CD14-positive monocyte (primary cell): ENCODE measurements at regions not wholly inside any gene's neighbourhood (a gene's known extent, or its start where the extent isn't known, plus 50 kb on each side); places are given as distances from the start of the nearest gene placed in this dataset.

Experiments used
- DNase-seq, 3 donors: peaks; one replicate each; pipeline ENCODE4 v3.0.0-alpha.2; 2011 to 2022
- H2AFZ ChIP-seq: 2 replicates; pipeline ENCODE4 v1.6.0; 2012; ENCODE audit warnings: mild to moderate bottlenecking, low read depth, low read length, inconsistent platforms; ENCODE audit not compliant: insufficient read depth, poor library complexity, severe bottlenecking
- H3K27ac ChIP-seq, 2 donors: 1 replicate in 1 of 2; 2 replicates in 1 of 2; pipeline ENCODE4 v1.5.1; 2012 to 2013; ENCODE audit warnings: low read length in 2 of 2, control low read depth in 1 of 2, inconsistent platforms in 1 of 2, low read depth in 1 of 2, mild to moderate bottlenecking in 1 of 2
- H3K27me3 ChIP-seq, 2 donors: one replicate each; pipeline versions ENCODE4 v1.6.0 to v1.6.1; 2011 to 2013; ENCODE audit warnings: low read length in 2 of 2; ENCODE audit not compliant: control insufficient read depth in 2 of 2, insufficient read depth in 2 of 2
- H3K36me3 ChIP-seq, 2 donors: replicated peaks in 1 of 2; 1 replicate in 1 of 2; 2 replicates in 1 of 2; pipeline versions ENCODE4 v1.5.1 to v1.6.1; 2012 to 2013; ENCODE audit warnings: low read length in 2 of 2, control low read depth in 1 of 2, inconsistent platforms in 1 of 2, mild to moderate bottlenecking in 1 of 2; ENCODE audit not compliant: insufficient read depth in 2 of 2, control insufficient read depth in 1 of 2
- H3K4me1 ChIP-seq, 2 donors: 1 replicate in 1 of 2; 2 replicates in 1 of 2; pipeline versions ENCODE4 v1.5.1 to v1.6.1; 2012 to 2013; ENCODE audit warnings: low read length in 2 of 2, control low read depth in 1 of 2, inconsistent platforms in 1 of 2, mild to moderate bottlenecking in 1 of 2, moderate library complexity in 1 of 2; ENCODE audit not compliant: insufficient read depth in 2 of 2, control insufficient read depth in 1 of 2
- H3K4me2 ChIP-seq: replicated peaks from 2 replicates; pipeline ENCODE3; 2012; ENCODE audit warnings: low read length, moderate library complexity, mild to moderate bottlenecking; ENCODE audit not compliant: poor library complexity, severe bottlenecking; ENCODE audit errors: extremely low read depth
- H3K4me3 ChIP-seq, 3 experiments: fragments of 200-600 bp in 1 of 3; sonication (generic) in 1 of 3; replicated peaks in 1 of 3; 1 replicate in 2 of 3; 2 replicates in 1 of 3; pipeline ENCODE4 v1.5.1; 2011 to 2013; ENCODE audit warnings: low read length in 3 of 3, mild to moderate bottlenecking in 3 of 3, control low read depth in 2 of 3, low read depth in 2 of 3, inconsistent platforms in 1 of 3, moderate library complexity in 1 of 3
- H3K79me2 ChIP-seq: 2 replicates; pipeline ENCODE4 v1.6.0; 2012; ENCODE audit warnings: mild to moderate bottlenecking, control low read depth, inconsistent platforms, low read length, moderate library complexity; ENCODE audit not compliant: insufficient read depth
- H3K9ac ChIP-seq: 2 replicates; pipeline ENCODE4 v1.6.0; 2017; ENCODE audit warnings: low read length, mild to moderate bottlenecking; ENCODE audit not compliant: insufficient read depth, poor library complexity, severe bottlenecking
- H3K9me3 ChIP-seq, 2 donors: replicated peaks in 1 of 2; 1 replicate in 1 of 2; 2 replicates in 1 of 2; pipeline versions ENCODE4 v1.5.1 to v1.6.1; 2012 to 2013; ENCODE audit warnings: low read length in 2 of 2, control low read depth in 1 of 2; ENCODE audit not compliant: control insufficient read depth in 1 of 2, insufficient read depth in 1 of 2
- H4K20me1 ChIP-seq: 2 replicates; pipeline ENCODE4 v1.6.0; 2012; ENCODE audit warnings: mild to moderate bottlenecking, low read length, control low read depth, moderate library complexity; ENCODE audit not compliant: insufficient read depth
- H3K27ac Mint-ChIP-seq, 7 donors: one replicate each; pipeline ENCODE4 v1.8.0; 2020; ENCODE audit warnings: mild to moderate bottlenecking in 7 of 7, mixed read lengths in 7 of 7, moderate library complexity in 6 of 7, inconsistent platforms in 2 of 7
- H3K27me3 Mint-ChIP-seq, 3 donors: one replicate each; pipeline ENCODE4 v1.8.0; 2021 to 2022; ENCODE audit warnings: low read depth in 3 of 3, mild to moderate bottlenecking in 3 of 3, mixed read lengths in 3 of 3, moderate library complexity in 3 of 3, inconsistent platforms in 1 of 3
- H3K36me3 Mint-ChIP-seq, 2 donors: one replicate each; pipeline ENCODE4 v1.8.0; 2020; ENCODE audit warnings: mixed read lengths in 2 of 2, inconsistent platforms in 1 of 2, mild to moderate bottlenecking in 1 of 2
- H3K4me1 Mint-ChIP-seq: one replicate; pipeline ENCODE4 v1.8.0; 2020; ENCODE audit warnings: mild to moderate bottlenecking, mixed read lengths
- H3K4me3 Mint-ChIP-seq, 2 donors: one replicate each; pipeline ENCODE4 v1.8.0; 2020; ENCODE audit warnings: mild to moderate bottlenecking in 2 of 2, mixed read lengths in 2 of 2, moderate library complexity in 1 of 2
- H3K9me3 Mint-ChIP-seq, 7 donors: one replicate each; pipeline ENCODE4 v1.8.0; 2020 to 2022; ENCODE audit warnings: mixed read lengths in 7 of 7, mild to moderate bottlenecking in 6 of 7, moderate library complexity in 6 of 7, inconsistent platforms in 2 of 7
- CTCF ChIP-seq: fragments of 200-600 bp; IDR thresholded peaks from one replicate; pipeline ENCODE4 v1.8.0; 2022; ENCODE audit warnings: antibody characterized with exemption, mild to moderate bottlenecking
- WGBS: methylation state at CpG from one replicate; pipeline ENCODE4 v1.1.5; 2013; ENCODE audit warnings: missing lambda C conversion rate; ENCODE audit not compliant: insufficient coverage; 5-methylcytosine and 5-hydroxymethylcytosine counted together
- intact Hi-C, 2 donors: fragments of 100-400 bp; cut with micrococcal nuclease; formaldehyde crosslinking; loops; one replicate each; pipeline versions ENCODE4 v1.15.0 to v1.15.1; 2023

DNA sequence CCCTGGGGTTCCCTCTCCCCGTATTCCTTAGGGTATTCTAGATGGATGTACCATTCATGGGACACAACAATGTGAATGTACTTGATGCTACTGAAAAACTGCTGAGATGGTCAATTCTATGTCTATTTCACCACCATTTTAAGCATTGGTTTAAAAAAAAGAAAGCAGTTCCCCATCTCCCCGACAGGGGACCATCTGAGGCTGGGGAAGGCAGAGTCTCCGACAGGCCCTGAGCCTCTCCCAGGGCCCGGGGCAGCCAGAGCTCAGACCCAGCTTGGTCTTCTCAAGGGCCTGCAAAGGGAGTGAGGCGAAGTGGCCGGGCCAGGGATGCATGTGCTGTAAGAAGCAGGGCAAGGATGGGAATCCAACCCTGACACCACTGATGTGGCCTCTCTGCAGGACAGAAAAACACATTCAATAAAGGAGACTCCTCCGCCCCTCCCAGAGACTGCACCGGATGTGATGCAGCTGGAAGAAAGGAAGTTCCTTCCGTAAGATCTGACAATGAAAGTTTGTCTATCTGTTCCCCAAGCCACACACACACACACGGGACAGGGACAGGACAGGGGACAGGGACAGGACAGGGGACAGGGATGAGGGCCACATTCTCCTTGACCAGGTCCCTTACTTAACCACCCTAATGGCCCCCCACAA lies 234.1 kb downstream of the BCL11B start:
- H2AFZ ChIP-seq = peak overlapping the region; percentile 63
- peaks cover 0 to 6% (median 5%) of the 10 kb centered on the region in 7 donors for H3K9me3 Mint-ChIP-seq
- no peaks in the 10 kb centered on the region for H3K27me3 ChIP-seq
- H3K4me3 Mint-ChIP-seq = peak overlapping the region; percentile 37 to 60
- WGBS = 84% methylated on average over 4 of the region's 10 CpGs
- H4K20me1 ChIP-seq = no peaks in the 10 kb centered on the region
- no peaks in the 10 kb centered on the region for H3K36me3 ChIP-seq
- peaks cover 3 to 8% of the 10 kb centered on the region in 2 donors for H3K36me3 Mint-ChIP-seq
- H3K79me2 ChIP-seq = peaks cover 18% of the 10 kb centered on the region
- peak overlapping the region; percentile 93 to 96 for H3K27ac ChIP-seq
- TF ChIP-seq CTCF = peak; percentile 37
- H3K27ac Mint-ChIP-seq = peak overlapping the region; percentile 93 to 98 (median 96)
- peaks cover 0 to 5% (median 2%) of the 10 kb centered on the region in 3 donors for H3K27me3 Mint-ChIP-seq
- intact Hi-C loops = loop anchor here (2.0 to 5.0 kb wide), 3 partner anchors 39 to 81 kb away; no protein-coding TSS in a partner anchor
- H3K4me3 ChIP-seq = peak overlapping the region in 1 of 3 experiments; percentile 59
- H3K9me3 ChIP-seq = no peaks in the 10 kb centered on the region
- peak overlapping the region; percentile 49 for H3K4me2 ChIP-seq
- DNase-seq = peak; percentile 43 to 67 (median 66)
- peak overlapping the region; percentile 55 for H3K9ac ChIP-seq
- H3K4me1 ChIP-seq = peaks cover 66% of the 10 kb centered on the region in 2 donors
- H3K4me1 Mint-ChIP-seq = peaks cover 68% of the 10 kb centered on the region

GRCh38 chr14:99038431-99038820 lies 233.6 kb downstream of the BCL11B start:
- H3K27ac Mint-ChIP-seq = peak overlapping the region; percentile 93 to 98 (median 96)
- TF ChIP-seq CTCF = no peak
- peak overlapping the region; percentile 37 to 60 for H3K4me3 Mint-ChIP-seq
- peak overlapping the region in 1 of 3 experiments; percentile 59 for H3K4me3 ChIP-seq
- peak overlapping the region; percentile 49 for H3K4me2 ChIP-seq
- H3K4me1 Mint-ChIP-seq = peaks cover 67% of the 10 kb centered on the region
- intact Hi-C loops = loop anchor here (5.0 kb wide), 2 partner anchors 39 to 81 kb away; no protein-coding TSS in a partner anchor
- H3K36me3 ChIP-seq = no peaks in the 10 kb centered on the region
- peak overlapping the region; percentile 63 for H2AFZ ChIP-seq
- whole genome bisulfite sequencing = 18% methylated on average over 3 of the region's 4 CpGs
- peaks cover 14% of the 10 kb centered on the region for H3K79me2 ChIP-seq
- H3K9ac ChIP-seq = peak overlapping the region; percentile 55
- H3K9me3 Mint-ChIP-seq = peaks cover 0 to 3% (median 2%) of the 10 kb centered on the region in 7 donors
- peaks cover 66% of the 10 kb centered on the region in 2 donors for H3K4me1 ChIP-seq
- H3K36me3 Mint-ChIP-seq = peaks cover 0 to 4% of the 10 kb centered on the region in 2 donors
- H4K20me1 ChIP-seq = no peaks in the 10 kb centered on the region
- H3K9me3 ChIP-seq = no peaks in the 10 kb centered on the region
- DNase-seq = peak; percentile 79 to 91 (median 88)
- peaks cover 0 to 5% (median 2%) of the 10 kb centered on the region in 3 donors for H3K27me3 Mint-ChIP-seq
- H3K27me3 ChIP-seq = no peaks in the 10 kb centered on the region
- H3K27ac ChIP-seq = peak overlapping the region; percentile 93 to 96
